ENCODE measurements at regions not wholly inside any gene's neighbourhood (a gene's known extent, or its start where the extent isn't known, plus 50 kb on each side); places are given as distances from the start of the nearest gene placed in this dataset.

DNA sequence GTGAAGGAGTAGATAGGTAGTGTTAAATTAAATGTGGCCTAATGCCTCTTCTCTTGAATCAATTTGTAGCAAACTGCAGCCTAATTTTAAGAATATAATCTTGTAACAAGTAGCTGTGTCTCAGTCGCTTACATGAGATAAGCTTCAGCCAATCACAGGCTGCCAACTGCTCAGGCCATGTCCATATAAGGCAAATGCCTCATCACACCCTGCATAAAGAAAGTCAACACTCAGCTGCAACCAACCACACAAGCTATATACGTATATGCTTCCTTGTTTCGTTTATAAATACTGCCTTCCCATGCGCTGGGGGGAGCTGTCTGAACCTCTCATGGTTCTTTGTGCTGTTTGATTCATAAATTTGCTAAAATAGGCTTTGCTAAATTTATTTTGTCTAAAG lies 476.3 kb downstream of the TRIB2 start:
- Histone ChIP-seq H3K4me1 (ENCODE audit: control insufficient read depth, low read length) (peaks cover 18% of the 10 kb centered on the region), H3F3A (ENCODE audit: control insufficient read depth, insufficient read depth) (no peaks in the 10 kb centered on the region), H3K4me2 (ENCODE audit: low read length) (peak overlapping the region; percentile 26; the same call in 1 of the 2 replicates), H3K27ac (ENCODE audit: low read depth, low read length) (no peak overlapping the region), H3K9me2 (replicated peaks; ENCODE audit: control insufficient read depth, low read length) (no peaks in the 10 kb centered on the region), H3K9me3 (ENCODE audit: control insufficient read depth, insufficient read depth, low read length) (no peaks in the 10 kb centered on the region), H3K4me3 (ENCODE audit: low read length) (no peak overlapping the region), H3K79me2 (ENCODE audit: control insufficient read depth, low read length) (no peaks in the 10 kb centered on the region), H4K20me1 (ENCODE audit: control insufficient read depth, insufficient read depth, low read depth, low read length) (no peaks in the 10 kb centered on the region), H3K27me3 (ENCODE audit: control insufficient read depth, low read length) (no peaks in the 10 kb centered on the region), H3K36me3 (ENCODE audit: control insufficient read depth, low read length) (no peaks in the 10 kb centered on the region)
- no peak for TF ChIP-seq EZH2phosphoT487 (IDR thresholded peaks at IDR 0.05; ENCODE audit: borderline replicate concordance, low read length)
- TF ChIP-seq, protein P1, sequence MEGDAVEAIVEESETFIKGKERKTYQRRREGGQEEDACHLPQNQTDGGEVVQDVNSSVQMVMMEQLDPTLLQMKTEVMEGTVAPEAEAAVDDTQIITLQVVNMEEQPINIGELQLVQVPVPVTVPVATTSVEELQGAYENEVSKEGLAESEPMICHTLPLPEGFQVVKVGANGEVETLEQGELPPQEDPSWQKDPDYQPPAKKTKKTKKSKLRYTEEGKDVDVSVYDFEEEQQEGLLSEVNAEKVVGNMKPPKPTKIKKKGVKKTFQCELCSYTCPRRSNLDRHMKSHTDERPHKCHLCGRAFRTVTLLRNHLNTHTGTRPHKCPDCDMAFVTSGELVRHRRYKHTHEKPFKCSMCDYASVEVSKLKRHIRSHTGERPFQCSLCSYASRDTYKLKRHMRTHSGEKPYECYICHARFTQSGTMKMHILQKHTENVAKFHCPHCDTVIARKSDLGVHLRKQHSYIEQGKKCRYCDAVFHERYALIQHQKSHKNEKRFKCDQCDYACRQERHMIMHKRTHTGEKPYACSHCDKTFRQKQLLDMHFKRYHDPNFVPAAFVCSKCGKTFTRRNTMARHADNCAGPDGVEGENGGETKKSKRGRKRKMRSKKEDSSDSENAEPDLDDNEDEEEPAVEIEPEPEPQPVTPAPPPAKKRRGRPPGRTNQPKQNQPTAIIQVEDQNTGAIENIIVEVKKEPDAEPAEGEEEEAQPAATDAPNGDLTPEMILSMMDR (IDR thresholded peaks at IDR 0.05; ENCODE audit: low read depth, low read length, poor library complexity, severe bottlenecking) = no peak

DNA sequence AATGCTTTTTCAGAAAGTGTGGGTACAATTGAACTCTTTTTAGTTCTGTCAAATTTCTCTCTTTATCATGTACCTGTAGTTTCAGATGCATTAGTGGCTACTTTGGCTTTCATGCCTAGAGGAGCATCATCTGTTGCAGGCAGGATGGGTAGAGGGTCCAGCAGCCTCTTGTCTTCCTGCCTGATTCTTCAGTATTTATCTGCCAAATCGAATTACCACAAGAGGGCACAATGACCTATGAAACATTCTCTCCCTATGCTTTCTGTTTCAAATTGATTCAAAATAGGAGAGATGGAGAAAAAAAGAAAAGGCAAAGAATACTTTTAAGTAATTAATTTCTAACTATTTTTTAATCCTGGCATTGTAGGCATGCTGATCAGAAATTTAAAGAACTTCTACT lies 477.2 kb downstream of the TRIB2 start:
- H3K27me3 ChIP-seq (ENCODE audit: control insufficient read depth, low read length) = no peaks in the 10 kb centered on the region
- H3K79me2 ChIP-seq (ENCODE audit: control insufficient read depth, low read length) = no peaks in the 10 kb centered on the region
- no peaks in the 10 kb centered on the region for H3F3A ChIP-seq (ENCODE audit: control insufficient read depth, insufficient read depth)
- no peaks in the 10 kb centered on the region for H3K9me2 ChIP-seq (replicated peaks; ENCODE audit: control insufficient read depth, low read length)
- TF ChIP-seq, protein P1 (IDR thresholded peaks at IDR 0.05; ENCODE audit: low read depth, low read length, poor library complexity, severe bottlenecking) = peak; percentile 58
- TF ChIP-seq EZH2phosphoT487 (IDR thresholded peaks at IDR 0.05; ENCODE audit: borderline replicate concordance, low read length) = no peak
- no peaks in the 10 kb centered on the region for H3K36me3 ChIP-seq (ENCODE audit: control insufficient read depth, low read length)
- H4K20me1 ChIP-seq (ENCODE audit: control insufficient read depth, insufficient read depth, low read depth, low read length) = no peaks in the 10 kb centered on the region
- no peak overlapping the region for H3K27ac ChIP-seq (ENCODE audit: low read depth, low read length)
- no peak overlapping the region for H3K4me3 ChIP-seq (ENCODE audit: low read length)
- H3K4me1 ChIP-seq (ENCODE audit: control insufficient read depth, low read length) = peaks cover 18% of the 10 kb centered on the region
- no peaks in the 10 kb centered on the region for H3K9me3 ChIP-seq (ENCODE audit: control insufficient read depth, insufficient read depth, low read length)
- H3K4me2 ChIP-seq (ENCODE audit: low read length) = no peak overlapping the region

DNA sequence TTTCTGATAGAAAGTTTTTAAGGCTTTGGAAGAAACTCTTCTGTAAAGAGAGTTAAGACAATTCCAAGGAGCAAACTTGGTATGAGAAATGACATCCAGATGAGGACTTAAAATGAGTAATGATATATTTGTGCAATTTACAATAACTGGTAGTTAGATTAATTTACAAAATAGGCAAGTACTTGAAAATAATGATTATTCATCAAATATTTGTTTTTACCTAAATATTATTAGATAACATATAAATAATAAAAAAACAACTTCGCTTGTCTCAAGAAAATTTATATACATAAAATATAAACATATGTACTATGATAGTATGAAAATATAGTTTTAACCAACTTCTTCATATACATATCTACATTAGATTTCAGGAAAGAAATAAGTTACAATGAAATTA lies 478.5 kb downstream of the TRIB2 start:
- no peak overlapping the region for H3K4me3 ChIP-seq (ENCODE audit: low read length)
- H3K27me3 ChIP-seq (ENCODE audit: control insufficient read depth, low read length) = no peaks in the 10 kb centered on the region
- H4K20me1 ChIP-seq (ENCODE audit: control insufficient read depth, insufficient read depth, low read depth, low read length) = no peaks in the 10 kb centered on the region
- H3K27ac ChIP-seq (ENCODE audit: low read depth, low read length) = no peak overlapping the region
- H3K36me3 ChIP-seq (ENCODE audit: control insufficient read depth, low read length) = no peaks in the 10 kb centered on the region
- no peak overlapping the region for H3K4me2 ChIP-seq (ENCODE audit: low read length)
- no peaks in the 10 kb centered on the region for H3K9me2 ChIP-seq (replicated peaks; ENCODE audit: control insufficient read depth, low read length)
- no peaks in the 10 kb centered on the region for H3F3A ChIP-seq (ENCODE audit: control insufficient read depth, insufficient read depth)
- H3K9me3 ChIP-seq (ENCODE audit: control insufficient read depth, insufficient read depth, low read length) = no peaks in the 10 kb centered on the region
- no peaks in the 10 kb centered on the region for H3K79me2 ChIP-seq (ENCODE audit: control insufficient read depth, low read length)
- TF ChIP-seq EZH2phosphoT487 (IDR thresholded peaks at IDR 0.05; ENCODE audit: borderline replicate concordance, low read length) = no peak
- TF ChIP-seq, protein P1 (IDR thresholded peaks at IDR 0.05; ENCODE audit: low read depth, low read length, poor library complexity, severe bottlenecking) = no peak
- H3K4me1 ChIP-seq (ENCODE audit: control insufficient read depth, low read length) = peaks cover 18% of the 10 kb centered on the region

DNA sequence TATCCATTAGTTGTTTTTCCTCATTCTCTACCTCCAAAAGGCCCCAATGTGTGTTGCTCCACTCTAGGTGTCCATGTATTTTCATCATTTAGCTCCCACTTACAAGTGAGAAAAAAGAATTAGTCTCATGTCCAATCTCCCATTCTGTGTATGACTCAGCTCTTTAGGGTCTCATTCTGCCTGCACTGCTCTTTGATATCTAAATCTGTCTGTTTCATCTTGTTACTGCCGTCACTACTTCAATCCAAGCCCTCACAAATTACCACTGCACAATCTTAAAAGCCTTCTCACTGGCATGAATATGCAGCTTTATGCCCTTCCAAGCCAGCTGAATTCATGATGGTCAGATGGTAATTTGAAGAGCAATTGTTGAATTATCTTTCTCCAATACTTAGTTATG lies 480.5 kb downstream of the TRIB2 start:
- Histone ChIP-seq H3K9me2 (replicated peaks; ENCODE audit: control insufficient read depth, low read length) (no peaks in the 10 kb centered on the region), H3K9me3 (ENCODE audit: control insufficient read depth, insufficient read depth, low read length) (no peaks in the 10 kb centered on the region), H4K20me1 (ENCODE audit: control insufficient read depth, insufficient read depth, low read depth, low read length) (no peaks in the 10 kb centered on the region), H3K79me2 (ENCODE audit: control insufficient read depth, low read length) (no peaks in the 10 kb centered on the region), H3K27ac (ENCODE audit: low read depth, low read length) (no peak overlapping the region), H3K36me3 (ENCODE audit: control insufficient read depth, low read length) (no peaks in the 10 kb centered on the region), H3K4me1 (ENCODE audit: control insufficient read depth, low read length) (peaks cover 18% of the 10 kb centered on the region), H3K4me3 (ENCODE audit: low read length) (no peak overlapping the region), H3K27me3 (ENCODE audit: control insufficient read depth, low read length) (no peaks in the 10 kb centered on the region), H3F3A (ENCODE audit: control insufficient read depth, insufficient read depth) (no peaks in the 10 kb centered on the region), H3K4me2 (ENCODE audit: low read length) (no peak overlapping the region)
- TF ChIP-seq EZH2phosphoT487 (IDR thresholded peaks at IDR 0.05; ENCODE audit: borderline replicate concordance, low read length) = no peak
- TF ChIP-seq, protein P1 (IDR thresholded peaks at IDR 0.05; ENCODE audit: low read depth, low read length, poor library complexity, severe bottlenecking) = no peak

Measured in DOHH2 (cell line).